ENCODE measurements at regions not wholly inside any gene's neighbourhood (a gene's known extent, or its start where the extent isn't known, plus 50 kb on each side); places are given as distances from the start of the nearest gene placed in this dataset.
"Not testable (repeated sequence)": the region's sequence is repeated elsewhere in the genome, so short reads cannot be mapped to it uniquely, and the experiment has no call there.

DNA sequence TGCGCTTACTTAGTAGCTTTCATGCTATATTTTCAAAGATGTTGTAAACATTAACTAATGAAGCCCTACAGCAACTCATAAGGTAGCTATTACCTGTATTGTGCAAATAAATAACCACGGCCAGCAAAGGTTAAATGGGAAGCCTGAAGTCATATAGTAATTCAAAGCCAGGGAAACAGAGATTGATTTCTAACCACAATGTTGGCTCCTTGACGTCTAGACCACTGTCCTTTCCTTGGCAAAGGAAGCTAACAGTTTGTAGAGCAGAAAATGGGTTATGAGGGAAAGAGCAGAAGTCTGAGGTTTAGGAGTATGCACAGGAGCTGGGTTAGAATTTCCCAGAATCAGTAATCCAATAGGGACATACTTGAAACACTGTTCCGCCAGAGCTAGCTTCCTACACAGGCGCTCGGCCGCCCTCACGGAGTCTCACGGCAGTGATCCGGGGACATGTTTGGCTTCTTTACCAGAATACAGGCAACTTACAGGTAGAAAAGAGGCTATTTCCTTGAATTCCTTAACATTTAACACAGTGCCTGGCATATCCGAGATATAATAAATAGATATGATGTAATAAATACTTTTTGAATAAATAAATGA lies 298.8 kb upstream of the LYPLAL1 start:
- DNase-seq (ENCODE audit: low spot score): no peak

DNA sequence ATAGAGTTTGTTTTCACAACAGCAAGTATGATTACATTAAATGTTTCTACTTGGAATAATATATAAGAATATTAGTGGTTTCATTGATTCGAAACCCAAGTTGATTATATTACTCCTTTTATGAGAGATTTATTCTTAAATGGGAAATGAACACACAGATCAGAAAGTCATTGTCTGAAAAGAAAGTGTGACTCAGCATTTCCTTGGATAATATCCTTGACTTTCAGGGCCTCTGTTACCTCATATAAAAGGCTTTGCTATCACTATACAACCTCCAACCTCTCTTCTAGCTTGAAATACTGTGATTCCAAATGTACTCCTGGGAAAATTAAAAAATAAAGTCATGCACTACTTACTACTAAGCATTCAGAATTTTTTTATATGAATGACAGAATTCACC lies 295.3 kb upstream of the LYPLAL1 start:
- no peak for DNase-seq (ENCODE audit: low spot score)

DNA sequence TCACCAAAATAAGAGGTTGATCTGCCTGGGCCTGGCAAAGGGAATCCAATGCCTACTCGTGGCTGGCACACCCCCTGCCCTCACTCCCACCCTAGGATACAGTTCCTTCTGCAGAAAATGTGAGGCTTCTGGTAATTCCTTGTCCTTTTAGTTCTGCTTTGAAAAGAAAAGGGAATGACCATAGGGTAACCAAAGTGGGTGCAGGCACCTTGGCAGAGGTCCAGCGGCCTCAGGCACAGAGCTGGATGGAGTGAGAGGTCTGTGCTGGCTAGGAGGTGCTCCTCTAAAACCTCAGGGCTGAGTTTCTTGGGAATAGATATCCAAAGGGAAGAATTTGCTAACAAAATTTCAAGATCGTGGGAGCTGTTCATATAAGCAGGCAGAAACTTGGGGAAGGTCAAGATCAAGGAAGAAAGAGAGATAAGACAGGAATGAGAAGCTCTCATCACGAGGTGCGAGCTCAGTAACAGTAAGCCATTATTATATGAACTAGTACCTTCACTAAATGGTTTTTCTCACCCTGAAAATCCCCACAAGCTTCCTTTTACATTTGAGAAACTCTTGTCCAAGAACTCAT lies 293.1 kb upstream of the LYPLAL1 start:
- no peak for DNase-seq (ENCODE audit: low spot score)

- DNase-seq (ENCODE audit: low spot score): no peak
These were observed 291.2 kb upstream of the LYPLAL1 start for GRCh38 chr1:218882454-218882853.

GRCh38 chr1:218886101-218886871 lies 287.4 kb upstream of the LYPLAL1 start:
- no peak for DNase-seq (ENCODE audit: low spot score)

- no peak for DNase-seq (ENCODE audit: low spot score)
These were observed 286.3 kb upstream of the LYPLAL1 start for GRCh38 chr1:218887141-218887925.

DNA sequence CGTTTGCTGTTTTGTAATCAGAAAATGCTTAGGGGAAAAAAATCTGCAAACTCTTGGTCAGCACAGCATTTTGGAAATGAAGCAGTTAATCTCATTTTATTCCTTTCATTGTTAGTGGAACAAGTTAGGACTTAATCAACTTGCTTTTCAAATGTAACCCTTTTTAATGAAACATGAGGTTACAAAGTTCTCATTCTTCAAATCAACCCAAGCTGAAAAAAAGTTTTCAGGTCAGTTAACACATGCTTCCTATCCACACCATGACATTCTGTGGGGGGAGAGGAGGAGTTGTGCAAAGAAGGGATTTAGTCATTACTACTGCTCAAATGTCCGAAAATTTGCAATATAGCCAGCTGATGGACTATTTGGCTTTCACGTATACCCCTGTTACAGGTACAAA lies 283.2 kb upstream of the LYPLAL1 start:
- no peak for DNase-seq (ENCODE audit: low spot score)

DNA sequence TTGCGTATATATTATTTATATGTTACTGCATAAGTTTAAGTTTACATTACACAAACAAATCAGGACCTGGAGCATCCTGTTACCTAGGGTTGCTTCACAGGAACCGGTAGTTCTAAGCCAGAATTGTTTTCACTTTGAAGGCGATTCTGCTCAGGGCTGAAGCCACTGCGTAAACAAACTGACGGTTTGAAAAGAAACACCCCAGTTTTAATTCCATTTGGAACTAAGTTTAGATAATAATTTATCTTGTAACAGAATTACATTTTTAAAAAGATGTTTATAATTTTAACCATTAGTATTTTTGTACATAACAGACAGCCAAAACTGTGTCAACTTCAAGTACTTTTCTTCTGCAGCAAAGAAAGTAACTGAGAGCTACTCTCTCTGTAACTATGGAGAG lies 282.1 kb upstream of the LYPLAL1 start:
- no peak for DNase-seq (ENCODE audit: low spot score)

DNA sequence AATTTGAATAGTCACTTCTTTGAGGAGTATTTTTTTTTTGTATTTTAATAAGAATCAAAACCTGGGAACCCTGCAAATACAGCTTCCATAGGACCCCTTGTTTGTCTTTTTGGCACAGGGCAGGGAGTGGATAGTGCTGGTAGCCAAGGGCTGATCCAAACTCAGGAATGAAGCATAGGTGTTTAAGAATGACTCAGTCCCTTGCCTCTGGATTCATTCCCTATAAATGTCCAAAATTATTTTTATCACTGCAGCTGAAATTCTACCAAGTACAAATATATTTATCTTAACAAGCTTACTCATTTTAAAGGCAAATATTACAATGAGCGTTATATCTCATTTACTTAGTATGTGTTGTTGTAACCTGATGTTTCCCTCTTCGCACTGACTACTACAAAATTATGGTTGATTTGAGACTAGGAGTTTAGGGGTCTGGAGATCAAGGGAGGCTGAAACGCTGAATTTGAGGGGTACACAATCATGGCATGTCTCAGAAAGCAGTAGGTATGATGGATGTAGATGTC lies 278.6 kb upstream of the LYPLAL1 start:
- no peak for DNase-seq (ENCODE audit: low spot score)

DNA sequence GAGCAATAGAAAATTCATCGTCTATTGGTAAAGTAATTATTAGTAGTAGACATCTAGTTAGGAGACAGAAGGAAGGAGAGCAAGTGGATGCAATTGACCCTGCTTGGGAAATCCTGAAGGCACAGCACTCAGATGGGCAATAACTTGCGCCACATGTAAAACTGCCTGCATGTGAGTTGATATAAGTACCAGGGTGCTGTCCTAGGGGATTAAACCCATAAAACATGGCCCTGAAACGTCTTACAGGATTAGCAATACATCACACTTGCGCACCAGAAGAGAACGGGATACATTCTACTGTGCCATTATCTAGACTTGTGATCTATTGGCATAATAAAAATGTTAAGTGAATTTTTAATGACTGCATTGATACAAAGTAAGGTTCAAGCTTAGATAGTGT lies 277.5 kb upstream of the LYPLAL1 start:
- no peak for DNase-seq (ENCODE audit: low spot score)

DNA sequence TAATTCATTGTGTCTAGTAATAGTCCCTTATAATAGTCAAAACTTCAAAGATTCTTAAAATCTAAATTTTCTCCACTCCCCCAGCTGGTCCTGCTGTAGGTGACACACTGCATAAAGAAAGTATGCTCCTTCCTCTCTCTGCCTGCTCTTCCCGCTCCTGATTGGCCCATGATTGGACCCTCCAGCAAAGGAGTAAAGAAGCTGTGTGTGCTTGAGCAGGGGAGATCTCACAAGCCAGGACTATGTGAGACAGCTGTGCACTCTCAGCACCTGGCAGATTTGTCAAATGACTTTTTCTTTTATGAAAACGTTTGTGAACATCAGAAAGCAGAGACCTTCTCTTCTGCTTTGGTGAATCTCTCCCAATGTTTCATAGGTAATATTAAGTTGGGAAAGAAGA lies 274.8 kb upstream of the LYPLAL1 start:
- DNase-seq (ENCODE audit: low spot score): no peak

DNA sequence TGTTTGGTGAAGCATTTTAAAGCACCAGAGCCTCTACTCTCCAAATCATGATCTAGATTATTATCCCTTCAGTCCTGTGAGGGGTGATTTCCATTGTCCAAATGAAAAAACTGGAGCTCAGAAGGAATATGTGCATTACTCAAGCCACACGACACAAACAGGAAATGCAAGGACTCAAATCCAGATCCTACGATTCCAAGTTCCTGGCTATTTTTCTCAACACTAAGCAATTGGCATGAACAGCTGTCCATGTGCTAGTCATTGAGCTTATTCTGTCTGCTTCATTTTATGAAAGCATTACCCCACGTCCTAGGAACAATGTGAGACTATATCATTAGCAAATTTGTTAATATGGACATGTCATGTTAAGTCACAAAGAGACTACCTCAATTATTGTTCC lies 273.1 kb upstream of the LYPLAL1 start:
- no peak for DNase-seq (ENCODE audit: low spot score)

DNA sequence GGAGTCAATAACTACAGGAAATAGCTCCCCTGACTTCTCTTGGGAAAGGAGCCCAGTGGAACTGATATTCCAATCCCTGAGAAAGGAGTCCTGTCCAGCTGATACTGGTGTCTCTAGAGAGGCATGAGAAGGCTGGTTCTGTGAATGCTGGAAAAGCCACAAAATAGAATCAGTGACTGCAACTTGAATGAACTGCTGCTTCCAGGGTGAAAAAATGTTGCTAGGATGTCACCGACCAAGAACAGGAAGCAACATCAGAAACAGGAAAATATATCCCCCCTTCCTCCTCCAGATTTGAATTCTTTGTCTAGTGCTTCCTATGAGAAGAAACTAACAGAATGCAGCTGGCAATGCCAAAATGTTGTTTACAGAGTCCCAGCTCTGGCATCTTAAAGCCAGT lies 269.3 kb upstream of the LYPLAL1 start:
- no peak for DNase-seq (ENCODE audit: low spot score)

- DNase-seq (ENCODE audit: low spot score): no peak
These were observed 257.0 kb upstream of the LYPLAL1 start for GRCh38 chr1:218916720-218917119.

GRCh38 chr1:218917656-218918055 lies 256.0 kb upstream of the LYPLAL1 start:
- no peak for DNase-seq (ENCODE audit: low spot score)

- DNase-seq (ENCODE audit: low spot score): no peak
These were observed 247.9 kb upstream of the LYPLAL1 start for GRCh38 chr1:218925777-218926176.

DNA sequence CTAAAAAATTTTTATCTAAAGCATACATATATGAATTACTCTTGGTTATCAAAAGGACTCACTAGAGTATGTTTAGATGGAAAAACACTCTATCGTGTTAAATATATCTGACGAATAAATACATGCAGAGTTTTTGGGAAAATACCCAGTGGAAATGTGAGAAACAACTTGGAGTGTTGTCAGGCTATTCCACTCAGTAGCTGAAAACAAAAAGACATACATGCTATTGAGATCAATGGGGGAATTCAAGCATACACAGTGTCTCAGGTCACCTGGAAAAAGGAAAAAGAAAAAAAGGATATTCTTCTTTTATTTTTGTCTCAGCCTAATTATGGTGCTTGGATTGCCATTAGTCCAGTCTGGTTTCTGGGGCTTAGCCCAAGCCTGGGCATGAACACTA lies 247.0 kb upstream of the LYPLAL1 start:
- DNase-seq (ENCODE audit: low spot score): no peak

DNA sequence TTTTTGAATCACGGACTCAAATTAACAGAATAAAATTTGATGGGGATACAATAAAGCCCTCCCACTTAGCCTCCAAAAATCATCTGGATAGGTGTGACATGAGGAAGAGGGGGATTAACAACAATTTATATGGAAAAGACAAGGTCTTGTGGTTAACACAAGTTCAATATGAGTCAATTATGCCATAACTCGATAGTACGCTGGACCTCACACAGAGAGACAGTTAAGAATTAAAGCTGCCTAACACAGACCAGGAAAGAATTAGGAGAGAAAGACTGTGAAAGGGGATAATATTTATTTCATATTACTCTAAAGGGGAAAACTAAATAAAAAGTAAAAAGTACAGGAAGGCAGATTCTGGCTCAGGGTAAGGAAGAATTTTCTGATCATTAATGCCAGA lies 243.7 kb upstream of the LYPLAL1 start:
- no peak for DNase-seq (ENCODE audit: low spot score)

- peak; percentile 13 for DNase-seq (ENCODE audit: low spot score)
These were observed 243.0 kb upstream of the LYPLAL1 start for GRCh38 chr1:218930472-218931241.

DNA sequence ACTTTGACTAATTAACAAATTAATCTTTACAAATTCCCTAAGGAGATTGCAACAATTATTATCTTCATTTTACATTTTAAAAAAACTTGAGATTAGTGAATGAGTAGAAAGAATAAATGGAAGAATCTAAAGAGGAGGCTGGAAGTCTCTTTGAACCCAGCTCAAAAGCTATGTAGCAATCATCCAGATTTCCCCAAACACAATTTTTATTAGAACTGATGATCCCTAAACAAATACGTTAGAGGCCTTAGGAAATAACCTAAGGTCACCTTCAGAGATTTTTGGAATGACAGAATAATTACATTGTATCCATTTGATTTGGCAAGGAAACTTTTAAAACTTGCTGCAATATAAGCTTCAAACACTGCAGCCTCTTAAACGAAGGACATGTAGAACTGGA lies 242.4 kb upstream of the LYPLAL1 start:
- DNase-seq (ENCODE audit: low spot score): no peak

- no peak for DNase-seq (ENCODE audit: low spot score)
These were observed 240.2 kb upstream of the LYPLAL1 start for GRCh38 chr1:218933513-218933912.

DNA sequence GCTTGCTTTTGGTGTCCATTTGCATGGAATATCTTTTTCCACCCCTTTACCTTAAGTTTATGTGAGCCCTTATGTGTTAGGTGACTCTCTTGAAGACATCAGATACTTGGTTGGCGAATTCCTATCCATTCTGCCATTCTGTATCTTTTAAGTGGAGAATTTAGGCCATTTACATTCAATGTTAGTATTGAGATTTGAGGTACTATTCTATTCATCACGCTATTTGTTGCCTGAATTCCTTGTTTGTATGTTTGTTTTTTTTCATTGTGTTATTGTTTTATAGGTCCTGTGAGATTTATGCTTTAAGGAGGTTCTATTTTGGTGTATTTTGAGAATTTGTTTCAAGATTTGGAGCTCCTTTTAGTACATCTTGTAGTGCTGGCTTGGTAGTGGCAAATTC lies 238.3 kb upstream of the LYPLAL1 start:
- DNase-seq (ENCODE audit: low spot score): not testable (repeated sequence)
